Glomerular visceral epithelial cell (primary cell): ENCODE measurements at regions not wholly inside any gene's neighbourhood (a gene's known extent, or its start where the extent isn't known, plus 50 kb on each side); places are given as distances from the start of the nearest gene placed in this dataset.

Experiments used
- DNase-seq: peaks from one replicate; pipeline ENCODE4 v3.0.0-alpha.2; 2016; ENCODE audit errors: extremely low spot score

DNA sequence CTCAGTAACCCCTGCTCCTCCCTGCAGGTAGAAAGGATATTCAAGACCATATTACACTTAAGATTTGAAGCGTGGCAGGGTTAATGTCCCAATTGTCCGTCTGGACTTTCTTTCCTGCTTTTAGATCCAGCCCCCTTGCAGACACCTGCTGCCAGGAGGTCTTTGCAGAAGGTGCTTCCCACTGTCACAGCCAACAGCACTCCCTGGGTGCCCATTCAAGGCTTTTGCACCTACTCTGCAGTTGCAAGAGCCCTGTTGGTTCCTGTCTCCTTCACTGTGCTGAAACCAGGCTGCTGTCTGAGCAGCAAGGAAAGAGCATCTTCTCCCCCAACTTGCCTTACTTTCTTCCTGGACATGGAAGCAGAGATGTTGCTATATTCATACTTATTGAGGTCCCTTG is 1043.0 kb upstream of the POU3F3 start:
- DNase-seq = no peak

DNA sequence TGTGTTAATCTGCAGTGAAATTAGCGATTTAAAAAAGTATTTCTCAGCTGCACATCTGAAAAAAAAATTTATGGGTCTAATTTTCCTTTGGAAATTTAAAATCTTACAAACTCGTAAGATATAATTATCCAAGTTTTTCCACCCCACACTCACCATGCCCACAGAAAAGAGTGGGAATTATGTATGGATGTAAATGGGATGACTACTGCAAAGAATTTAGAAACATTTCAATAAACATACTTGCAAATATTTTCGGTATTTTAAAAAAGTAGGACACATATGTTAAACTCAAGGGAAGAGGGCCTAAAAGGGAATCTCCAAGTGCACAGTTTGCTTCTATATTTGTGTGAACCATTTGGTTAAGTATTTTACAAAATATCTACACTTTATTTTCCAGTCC is 1039.9 kb upstream of the POU3F3 start:
- DNase-seq = no peak

DNA sequence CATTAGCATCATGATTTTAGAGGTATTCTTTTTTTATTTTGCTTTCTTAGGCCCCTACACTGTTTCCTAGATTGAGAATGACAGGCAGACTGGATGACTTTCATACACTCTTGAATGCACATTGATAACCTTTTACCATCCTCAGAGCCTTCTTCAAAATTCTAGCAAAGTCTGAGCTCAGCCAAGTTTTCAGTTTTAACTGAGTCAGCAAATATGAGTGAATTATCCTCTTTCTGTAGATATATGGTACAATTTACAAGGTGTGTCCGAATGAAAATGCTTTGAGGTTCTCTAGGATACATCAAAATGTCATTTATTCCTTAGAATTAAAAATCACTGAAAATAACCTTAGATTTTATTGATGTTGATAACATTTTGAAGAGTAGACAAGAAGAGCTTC is 1038.2 kb upstream of the POU3F3 start:
- DNase-seq = no peak

DNA sequence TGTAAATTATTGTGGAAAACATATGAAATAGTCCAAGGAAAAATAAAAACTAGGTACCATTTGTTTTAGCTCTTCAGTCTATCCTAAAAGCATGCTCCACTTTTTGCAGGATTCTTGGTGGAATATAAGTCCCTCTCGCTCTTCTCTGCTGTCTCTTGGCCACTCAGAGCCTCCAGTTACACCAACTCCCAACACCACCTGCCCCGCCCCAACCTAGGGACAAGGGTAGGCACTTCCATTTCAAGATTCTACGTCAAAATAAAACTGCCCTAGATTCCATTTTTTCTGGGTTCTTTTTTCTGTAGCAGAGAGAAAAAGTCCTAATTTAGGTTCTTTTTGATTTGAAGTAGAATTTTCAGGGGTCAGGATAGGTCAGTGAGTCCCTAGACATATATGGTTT is 1036.2 kb upstream of the POU3F3 start:
- DNase-seq = no peak

DNA sequence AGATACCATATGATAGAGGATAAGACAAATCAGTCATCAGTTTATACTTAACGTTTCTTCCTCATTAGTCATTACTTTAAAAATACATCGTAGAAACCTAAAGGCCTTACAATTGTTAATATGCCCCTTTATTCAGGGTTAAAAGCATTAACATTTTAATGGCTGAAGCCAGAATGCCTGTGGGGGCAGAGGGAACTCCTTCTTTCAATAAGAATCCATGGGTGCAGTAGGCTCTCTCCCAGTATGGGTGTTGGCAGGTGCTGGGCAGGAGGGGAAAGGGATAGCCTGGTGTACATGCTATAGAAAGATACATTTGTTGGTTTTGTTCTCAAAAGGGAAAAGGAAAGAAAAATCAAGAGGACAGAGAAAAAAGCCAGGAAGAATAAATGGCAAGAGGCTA is 1035.7 kb upstream of the POU3F3 start:
- DNase-seq = no peak

DNA sequence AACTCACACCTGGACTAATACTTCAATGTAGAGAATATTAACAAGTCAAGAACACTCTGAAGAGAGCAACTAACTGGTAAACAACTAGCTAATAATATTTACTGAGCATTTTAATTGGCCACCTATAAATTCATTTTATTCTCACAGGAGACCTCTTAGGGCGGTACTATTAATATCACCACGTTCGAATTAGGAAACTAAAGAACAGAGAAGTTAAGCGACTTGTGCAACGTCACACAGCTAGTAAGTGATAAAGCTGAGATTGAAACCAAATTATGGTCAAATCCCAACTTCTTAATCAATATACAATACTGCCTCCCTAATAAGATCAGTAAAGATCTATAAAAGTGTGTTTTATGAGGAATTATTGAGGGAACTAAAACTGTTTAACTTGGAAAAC is 1034.3 kb upstream of the POU3F3 start:
- no peak for DNase-seq

DNA sequence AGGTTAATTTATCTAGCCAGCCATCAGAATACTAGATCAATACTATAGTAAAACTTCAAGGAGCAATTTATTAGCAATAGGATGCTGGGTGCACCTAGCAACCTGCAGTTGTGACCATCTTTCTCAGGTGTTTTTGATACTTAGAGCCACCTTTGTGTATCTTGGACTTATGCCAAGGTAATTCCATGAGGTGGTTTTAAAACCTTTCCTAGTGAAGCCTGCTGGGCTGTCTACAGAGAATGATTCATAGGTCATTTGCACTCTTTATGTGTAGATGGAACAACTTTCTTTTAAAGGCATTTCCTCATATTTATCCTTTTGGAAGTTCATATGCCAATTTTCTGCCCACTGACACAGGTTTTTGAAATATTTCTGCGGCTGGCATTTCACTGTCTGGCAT is 1030.1 kb upstream of the POU3F3 start:
- DNase-seq = peak; percentile 31

DNA sequence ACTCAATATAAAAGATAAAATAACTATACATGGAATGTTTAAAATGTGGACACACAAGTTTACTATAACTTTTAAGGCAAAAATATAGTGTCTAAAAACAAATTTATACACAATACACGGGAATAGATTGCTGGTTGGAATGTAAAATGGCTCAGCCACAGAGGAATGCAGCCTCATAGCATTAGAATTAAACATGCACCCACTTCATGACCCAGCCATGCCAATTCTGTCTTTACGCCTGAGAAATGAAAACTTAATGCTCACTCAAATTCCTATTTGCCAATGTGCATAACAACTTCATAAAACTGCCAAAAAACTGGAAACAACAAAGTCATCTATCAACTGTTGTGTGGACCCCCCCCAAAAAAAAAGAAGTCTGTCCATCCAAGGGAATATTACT is 1006.6 kb upstream of the POU3F3 start:
- DNase-seq = peak; percentile 11

DNA sequence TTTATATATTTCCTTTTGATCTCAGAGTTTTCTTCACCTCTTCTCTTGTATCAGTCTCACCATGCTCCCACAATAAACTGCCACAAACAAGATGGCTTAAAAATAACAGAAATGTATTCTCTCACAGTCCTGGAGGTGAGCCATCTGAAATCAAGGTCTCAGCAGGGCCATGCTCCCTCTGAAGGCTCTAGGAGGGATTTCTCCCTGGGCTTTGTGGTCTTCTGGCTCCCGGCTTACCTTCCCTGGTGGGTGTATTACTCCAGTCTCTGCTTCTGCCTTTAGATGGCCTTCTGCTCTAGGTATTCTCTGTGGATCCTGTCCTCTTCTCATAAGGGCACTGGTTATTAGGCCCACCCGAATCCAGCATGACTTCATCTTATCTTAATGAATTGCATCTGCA is 994.7 kb upstream of the POU3F3 start:
- DNase-seq = no peak

DNA sequence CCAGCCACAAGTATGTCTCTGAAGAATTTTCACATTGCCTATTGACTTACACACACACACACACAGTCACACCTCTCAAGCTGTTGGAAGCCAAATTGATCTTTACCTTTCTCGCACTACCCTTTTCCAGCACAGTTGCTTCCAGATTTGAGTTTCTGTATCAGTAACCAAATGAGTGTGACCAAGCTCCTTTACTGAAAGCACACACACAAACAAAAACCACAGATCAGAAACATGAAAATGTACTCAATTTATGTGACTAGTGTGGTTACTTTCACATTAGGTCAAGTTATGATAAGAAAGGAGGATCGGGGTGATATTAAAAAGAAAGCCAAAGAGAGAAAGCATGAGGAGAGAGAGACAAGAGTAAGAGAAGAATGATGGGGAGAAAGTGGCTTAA is 993.9 kb upstream of the POU3F3 start:
- no peak for DNase-seq

DNA sequence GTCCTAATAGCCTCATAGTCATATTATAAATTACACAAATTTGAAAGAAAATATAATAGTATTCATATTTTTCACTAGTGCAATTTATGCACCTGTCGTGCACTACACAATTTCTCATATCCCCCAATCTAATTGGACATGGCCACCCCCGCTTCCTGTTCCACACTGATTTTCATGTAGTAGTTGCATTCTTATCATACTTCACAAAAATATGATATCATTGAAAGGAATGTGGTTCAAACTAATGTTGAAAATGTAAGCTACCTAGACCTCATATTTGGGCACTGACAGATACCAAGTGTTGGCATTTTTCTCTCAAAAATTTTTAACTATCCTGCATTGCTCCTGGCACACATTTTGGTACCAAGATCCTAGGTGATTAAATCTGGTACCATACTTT is 985.5 kb upstream of the POU3F3 start:
- peak; percentile 27 for DNase-seq

DNA sequence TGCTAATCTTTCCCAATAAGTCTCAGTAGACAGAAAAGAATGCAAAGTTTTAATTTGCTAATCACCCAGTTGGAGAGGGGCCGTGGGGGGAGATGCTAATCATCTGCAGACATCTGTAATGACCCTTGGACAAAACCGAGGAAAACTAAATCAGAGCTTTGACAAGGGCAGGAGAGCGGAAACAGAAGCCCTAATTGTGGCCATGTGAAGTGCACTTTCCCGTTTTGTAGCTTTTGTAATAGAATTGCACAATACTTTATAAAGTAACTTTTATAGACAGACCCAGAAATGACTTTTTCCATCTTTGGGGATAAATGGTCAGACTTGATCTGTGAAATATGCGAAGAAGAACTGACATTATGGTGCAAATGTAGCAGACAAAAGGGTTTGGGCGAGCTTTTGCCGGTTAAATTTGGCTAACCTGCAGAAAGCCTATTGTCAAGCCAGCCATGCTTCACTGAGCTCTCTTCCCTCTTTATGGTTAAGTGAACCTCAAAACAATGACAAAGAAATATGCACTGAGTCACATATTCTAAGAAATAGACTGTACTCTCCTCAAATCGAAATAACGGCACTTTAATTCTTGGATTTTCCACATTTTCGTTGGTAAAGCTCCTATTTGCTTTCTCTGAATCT is 980.1 kb upstream of the POU3F3 start:
- DNase-seq = peak; percentile 41

DNA sequence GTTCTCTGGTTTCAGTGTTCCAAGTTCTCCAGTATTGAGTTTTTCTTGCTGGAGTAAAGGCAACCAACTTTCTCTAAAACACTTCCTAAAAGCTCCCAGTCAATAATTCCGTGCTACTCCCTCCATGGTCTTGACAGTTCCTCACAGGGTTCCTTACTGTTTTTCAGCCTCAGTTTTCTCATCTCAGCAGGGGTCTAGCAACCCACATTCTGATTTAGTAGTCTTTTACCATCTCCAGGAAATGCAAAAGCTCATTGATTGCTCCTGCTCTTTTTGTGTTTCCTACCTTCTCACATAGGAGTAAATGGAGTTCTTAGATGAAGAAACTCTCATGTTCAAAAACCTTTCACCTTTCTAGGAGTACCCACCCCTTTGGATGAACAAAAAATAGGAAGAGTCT is 978.8 kb upstream of the POU3F3 start:
- no peak for DNase-seq

DNA sequence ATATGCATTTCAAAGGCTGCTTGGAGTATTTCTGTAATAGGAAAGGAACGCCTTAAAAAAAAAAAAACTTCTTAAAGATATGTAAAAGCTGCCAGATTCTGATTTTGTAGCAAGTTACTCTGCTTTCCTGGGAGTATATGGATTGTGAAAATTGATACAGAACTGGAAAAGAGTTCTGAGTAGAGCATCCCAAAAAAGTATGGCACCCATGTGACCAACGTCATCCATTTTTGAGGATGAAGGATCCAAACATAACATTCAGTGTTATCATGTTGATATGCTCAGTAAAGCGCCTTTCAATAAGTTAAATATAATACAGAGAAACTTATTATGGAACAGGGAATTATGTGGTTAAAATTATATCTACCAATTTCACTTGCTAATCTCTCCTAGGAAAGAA is 978.4 kb upstream of the POU3F3 start:
- DNase-seq = no peak

DNA sequence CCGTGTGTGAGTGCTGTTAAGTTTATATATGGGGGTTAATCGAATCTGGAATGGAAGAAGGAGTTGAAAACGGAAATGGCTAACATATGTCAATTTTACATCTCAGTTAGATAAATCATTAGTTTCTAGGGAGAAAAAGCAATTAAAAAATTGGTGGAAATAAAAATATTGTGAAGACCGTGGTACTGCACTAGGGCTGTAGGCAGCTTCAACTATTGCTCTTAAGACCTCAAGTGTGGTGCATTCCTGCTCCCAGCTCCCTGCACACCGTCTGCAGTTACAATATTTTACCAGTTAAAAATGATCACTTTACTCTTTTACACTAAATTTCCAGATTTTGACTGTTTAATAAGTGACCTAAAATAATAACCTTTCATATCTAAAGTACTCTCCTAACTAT is 977.3 kb upstream of the POU3F3 start:
- DNase-seq = no peak

DNA sequence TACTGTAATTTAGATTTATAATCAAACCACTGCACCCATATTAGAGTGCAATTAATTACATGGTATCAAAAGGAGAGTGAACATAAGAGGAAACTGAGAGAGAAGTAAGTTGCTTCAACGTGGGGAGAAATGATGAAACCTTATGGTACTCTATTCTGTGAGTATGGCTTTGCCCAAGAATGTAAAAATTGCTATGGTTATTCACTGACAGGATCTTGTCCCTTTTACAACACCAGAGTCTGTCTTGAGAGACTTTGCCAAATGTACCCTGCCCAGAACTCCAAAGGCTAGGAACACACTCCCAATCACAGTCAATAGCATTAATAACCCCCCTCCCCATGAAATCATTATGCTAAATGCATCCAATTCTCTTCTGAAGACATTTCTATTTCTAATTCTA is 974.8 kb upstream of the POU3F3 start:
- no peak for DNase-seq

DNA sequence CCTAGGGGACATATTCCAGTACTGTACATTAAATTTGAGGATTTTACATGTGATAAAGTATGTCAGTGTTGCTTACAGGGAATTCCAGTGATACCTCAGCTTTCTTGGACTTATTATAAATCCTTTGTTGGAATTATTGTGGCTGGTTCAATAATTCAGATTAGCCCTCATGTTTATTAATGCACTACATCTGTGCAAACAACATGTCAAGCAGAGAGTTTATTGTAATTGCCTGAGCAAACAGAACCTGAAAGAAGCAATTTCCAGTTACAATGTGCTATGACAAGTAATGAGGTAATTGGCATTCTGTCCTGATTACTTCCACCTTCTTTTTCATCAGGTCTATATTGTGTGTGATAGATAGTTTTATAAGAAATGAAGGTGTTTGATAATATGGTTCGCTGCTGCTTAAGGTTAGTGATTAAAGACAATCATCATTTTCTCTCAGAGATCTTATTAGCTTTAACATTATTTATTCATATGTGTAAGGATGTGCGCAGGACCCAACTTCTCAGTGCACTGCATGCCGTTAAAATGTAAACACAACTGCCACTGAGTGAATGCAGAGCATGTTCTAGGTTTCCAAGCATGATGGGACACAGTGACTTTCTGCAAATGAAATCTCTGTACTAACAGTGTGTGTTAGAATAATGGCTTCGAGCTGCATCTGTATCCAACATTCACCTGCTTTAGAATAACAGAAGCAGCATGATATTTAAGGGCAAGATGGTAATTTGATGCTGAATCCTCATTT is 973.7 kb upstream of the POU3F3 start:
- DNase-seq = no peak

DNA sequence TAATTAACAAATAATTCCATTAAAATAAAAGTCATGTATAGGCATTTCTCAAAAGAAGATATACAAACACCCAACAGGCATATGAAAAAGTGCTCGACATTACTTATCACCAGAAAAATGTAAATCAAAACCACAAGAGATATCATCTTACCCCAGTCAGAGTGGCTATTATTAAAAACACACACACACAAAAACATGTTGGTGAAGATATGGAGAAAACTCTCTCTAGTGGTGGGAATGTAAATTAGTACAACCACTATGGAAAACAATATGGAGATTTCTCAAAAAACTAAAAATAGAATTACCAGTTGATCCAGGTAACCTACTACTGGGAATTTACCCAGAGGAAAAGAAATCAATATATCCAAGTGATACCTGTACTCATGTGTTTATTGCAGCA is 966.3 kb upstream of the POU3F3 start:
- no peak for DNase-seq

DNA sequence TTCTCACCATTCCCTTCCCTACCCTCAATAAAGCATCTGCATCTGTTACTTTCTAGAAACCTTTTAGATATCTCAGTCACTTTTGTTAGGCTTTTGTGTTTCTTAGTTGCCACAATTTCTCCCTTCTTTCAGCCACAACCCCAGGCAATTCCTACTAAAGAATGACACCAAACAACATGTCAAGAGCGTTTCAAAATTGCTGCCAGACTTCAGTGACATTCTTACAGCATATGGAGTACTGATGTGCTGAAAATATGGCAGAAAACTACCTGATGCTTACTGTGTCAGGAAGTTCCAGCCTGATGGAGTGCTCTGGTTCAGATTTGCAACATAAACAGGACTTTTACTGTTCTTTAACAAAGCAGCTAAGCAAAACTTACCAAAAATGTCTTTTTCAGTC is 957.7 kb upstream of the POU3F3 start:
- DNase-seq = no peak

DNA sequence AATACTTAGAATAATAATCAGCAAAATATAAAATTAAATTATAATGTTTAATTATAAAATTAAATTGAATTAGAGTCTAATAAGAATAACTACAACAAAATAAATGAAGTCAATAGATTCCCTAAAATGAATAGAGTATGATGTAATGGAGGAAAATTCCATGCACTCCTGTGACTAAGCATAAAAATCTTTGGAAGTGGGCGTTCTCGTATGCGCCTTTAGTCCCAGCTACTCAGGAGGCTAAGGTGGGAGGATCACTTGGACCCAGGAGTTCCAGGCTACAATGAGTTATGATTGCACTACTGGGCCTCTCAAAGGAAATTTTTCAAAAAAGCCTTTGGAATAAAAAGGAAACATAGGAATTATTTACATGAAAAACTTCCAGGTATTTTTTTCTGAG is 955.4 kb upstream of the POU3F3 start:
- no peak for DNase-seq

DNA sequence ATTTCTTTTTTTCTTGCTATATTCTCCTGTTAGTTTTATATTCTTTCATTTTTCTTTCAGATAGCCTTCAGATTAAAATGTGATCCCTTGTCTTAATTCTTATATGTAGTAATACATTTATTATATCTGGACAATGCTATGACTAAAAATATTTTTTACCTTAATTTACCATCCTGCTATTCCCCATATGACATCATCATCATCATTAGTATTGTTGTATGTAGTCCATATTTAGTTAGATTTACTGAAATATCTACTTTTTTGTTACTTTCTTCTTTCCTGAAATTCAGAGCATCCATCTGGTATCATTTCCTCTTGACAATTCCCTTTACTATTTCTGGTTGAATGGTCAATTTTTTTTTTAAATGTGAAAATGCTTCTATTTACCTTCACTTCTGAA is 951.6 kb upstream of the POU3F3 start:
- DNase-seq = no peak

DNA sequence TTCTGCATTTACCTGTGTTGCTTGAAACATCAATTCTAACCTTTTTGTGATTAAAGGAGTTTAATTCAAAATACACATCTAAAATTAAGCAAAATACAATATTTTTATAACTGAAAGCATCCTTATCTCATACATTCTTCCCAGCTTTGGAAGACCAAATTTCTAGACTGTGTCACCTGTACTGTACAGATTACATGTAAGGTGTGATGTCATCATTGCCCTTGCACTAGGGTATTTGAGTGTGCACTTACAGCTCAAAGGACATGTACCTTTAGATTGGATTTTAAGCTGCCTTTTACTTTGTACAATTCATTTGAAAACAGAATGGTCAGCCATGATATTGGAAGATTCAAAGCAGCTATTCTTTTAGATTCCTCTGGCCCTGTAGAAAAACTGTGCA is 932.8 kb upstream of the POU3F3 start:
- DNase-seq = no peak

DNA sequence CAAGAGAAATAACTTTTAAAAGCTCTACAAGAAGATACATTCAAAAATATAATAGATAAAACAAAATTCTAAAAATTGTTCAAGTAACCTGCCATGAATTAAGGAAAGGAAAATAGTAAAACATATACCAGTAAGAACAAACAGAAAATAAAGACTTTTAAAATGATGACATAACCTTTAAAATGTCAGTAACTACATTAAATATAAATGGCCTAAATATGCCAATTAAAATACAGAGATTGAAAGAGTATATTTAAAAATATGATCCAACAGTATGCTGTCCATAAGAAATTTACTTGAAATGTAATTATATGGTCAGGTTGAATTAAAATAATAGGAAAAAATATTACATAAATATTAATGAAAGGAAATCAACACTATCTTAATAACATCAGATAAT is 911.7 kb upstream of the POU3F3 start:
- DNase-seq = no peak

DNA sequence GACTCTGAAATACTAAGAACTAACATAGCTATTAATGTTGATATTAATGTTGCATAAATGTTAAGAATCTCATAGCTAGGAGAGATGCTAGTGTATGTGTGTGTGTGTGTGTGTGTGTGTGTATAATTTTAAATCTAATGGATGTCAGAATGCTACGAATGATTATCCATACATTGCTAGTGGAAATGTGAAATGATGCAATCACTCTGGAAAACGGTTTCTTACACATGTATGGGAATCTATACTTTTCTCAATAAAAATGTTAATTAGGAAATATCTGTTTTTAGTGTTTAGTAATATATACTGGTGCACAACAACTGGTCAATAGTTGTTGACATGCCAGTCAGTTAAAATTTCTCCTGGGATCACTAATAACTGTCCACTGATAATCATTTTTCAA is 908.8 kb upstream of the POU3F3 start:
- DNase-seq = no peak
